ENCODE measurements at regions not wholly inside any gene's neighbourhood (a gene's known extent, or its start where the extent isn't known, plus 50 kb on each side); places are given as distances from the start of the nearest gene placed in this dataset.

GRCh38 chr15:61339516-61339915 is 110.4 kb upstream of the RORA start:
- DNase-seq (no peak), ATAC-seq (ENCODE audit: low read depth) (no peak)
- Histone ChIP-seq H2AFZ (replicated peaks; ENCODE audit: low read length, poor library complexity) (no peak overlapping the region), H3K27ac (ENCODE audit: insufficient read depth, low read length) (no peak overlapping the region), H4K91ac (ENCODE audit: insufficient read depth, low read depth, low read length) (no peak overlapping the region), H3K27me3 (ENCODE audit: control insufficient read depth, insufficient read depth, low read length) (no peaks in the 10 kb centered on the region), H2AK9ac (replicated peaks; ENCODE audit: low read depth, low read length, poor library complexity) (no peak overlapping the region), H4K8ac (ENCODE audit: low read depth in 2 of 2, low read length in 2 of 2) (no peak overlapping the region), H4K20me1 (ENCODE audit: insufficient read depth, low read length) (no peaks in the 10 kb centered on the region), H2AK5ac (ENCODE audit: low read depth, low read length) (no peak overlapping the region), H3K4me2 (ENCODE audit: low read depth, low read length) (no peak overlapping the region), H3K18ac (ENCODE audit: low read depth, low read length) (no peak overlapping the region), H3K4me3 (ENCODE audit: insufficient read depth, low read depth, low read length) (no peak overlapping the region), H3K9ac (ENCODE audit: low read depth, low read length) (no peak overlapping the region), H4K5ac (ENCODE audit: low read depth, low read length) (no peak overlapping the region), H3K4ac (ENCODE audit: low read depth, low read length) (no peak overlapping the region), H3K23ac (ENCODE audit: low read depth, low read length) (no peak overlapping the region), H3K14ac (replicated peaks; ENCODE audit: low read depth, low read length) (no peak overlapping the region), H2BK5ac (ENCODE audit: low read depth, low read length, poor library complexity, severe bottlenecking) (no peak overlapping the region), H3K79me1 (ENCODE audit: low read depth in 1 of 2, low read length in 2 of 2) (no peaks in the 10 kb centered on the region), H2BK120ac (ENCODE audit: low read depth, low read length) (no peak overlapping the region), H3K9me1 (ENCODE audit: insufficient read depth, low read length) (no peaks in the 10 kb centered on the region), H3K56ac (ENCODE audit: extremely low read depth, insufficient read depth, low read length) (no peak overlapping the region), H3K4me1 (ENCODE audit: control insufficient read depth, insufficient read depth, low read length) (no peaks in the 10 kb centered on the region), H2BK15ac (ENCODE audit: low read depth, low read length) (no peak overlapping the region), H3K9me3 (ENCODE audit: control insufficient read depth, insufficient read depth, low read length) (no peaks in the 10 kb centered on the region), H3K36me3 (ENCODE audit: control insufficient read depth, insufficient read depth, low read length) (no peaks in the 10 kb centered on the region), H2BK20ac (ENCODE audit: low read depth, low read length) (no peak overlapping the region)
- dilution Hi-C loops (cut with HindIII; ENCODE audit: low sequenced_read_pairs, unreplicated experiment) (no loop called here), intact Hi-C loops (cut with micrococcal nuclease) (no loop called here), in situ Hi-C loops (cut with MboI; ENCODE audit: low sequenced_read_pairs) (no loop called here)
- CTCF ChIA-PET, result no interaction called here
- POLR2A ChIA-PET (ENCODE audit: unreplicated experiment), result no interaction called here
- no TSS peak for BruUV-seq (replicated peaks)
- no peak for TF ChIP-seq USF2 (IDR thresholded peaks at IDR 0.05; ENCODE audit: low read depth, low read length)
- TF ChIP-seq CHD1 (IDR thresholded peaks at IDR 0.05; ENCODE audit: low read depth, low read length), result no peak
- no peak for TF ChIP-seq MXI1 (IDR thresholded peaks at IDR 0.05; ENCODE audit: borderline replicate concordance, low read depth, low read length)
- TF ChIP-seq POLR2A (IDR thresholded peaks at IDR 0.05; ENCODE audit: low read depth, low read length), result no peak
- no peak for TF ChIP-seq ELK1 (IDR thresholded peaks at IDR 0.05; ENCODE audit: borderline replicate concordance, low read depth, low read length)
- no peak for TF ChIP-seq MAZ (IDR thresholded peaks at IDR 0.05; ENCODE audit: borderline replicate concordance, low read depth, low read length)
- TF ChIP-seq RFX5 (IDR thresholded peaks at IDR 0.05; ENCODE audit: low read depth, low read length), result no peak
- TF ChIP-seq MAFK (IDR thresholded peaks at IDR 0.05; ENCODE audit: low read depth, low read length), result no peak
- no peak for TF ChIP-seq BHLHE40 (IDR thresholded peaks at IDR 0.05; ENCODE audit: low read depth, low read length)
- TF ChIP-seq CEBPB (IDR thresholded peaks at IDR 0.05; ENCODE audit: low read depth, low read length), result no peak
- no peak for TF ChIP-seq NFE2L2 (IDR thresholded peaks at IDR 0.05; ENCODE audit: low read depth, low read length)
- TF ChIP-seq CTCF (conservative IDR thresholded peaks at IDR 0.05; ENCODE audit: low read depth, low read length), result no peak
- TF ChIP-seq SMC3 (IDR thresholded peaks at IDR 0.05; ENCODE audit: low read depth, low read length), result no peak
- TF ChIP-seq FOS (IDR thresholded peaks at IDR 0.05; ENCODE audit: low read depth, low read length), result no peak
- TF ChIP-seq RCOR1 (IDR thresholded peaks at IDR 0.05; ENCODE audit: insufficient replicate concordance, low read length), result no peak
- no peak for TF ChIP-seq RAD21 (IDR thresholded peaks at IDR 0.05; ENCODE audit: low read length)
